Brain microvascular endothelial cell (primary cell): ENCODE measurements at regions not wholly inside any gene's neighbourhood (a gene's known extent, or its start where the extent isn't known, plus 50 kb on each side); places are given as distances from the start of the nearest gene placed in this dataset.

Source experiments
- DNase-seq: peaks from one replicate; pipeline ENCODE4 v3.0.0-alpha.2; 2020
- H3K27ac ChIP-seq: fragments of 250-450 bp; sonication (Bioruptor Pico); 2 replicates; pipeline ENCODE4 v1.5.1; 2020; ENCODE audit warnings: mild to moderate bottlenecking, moderate library complexity
- H3K27me3 ChIP-seq: fragments of 250-450 bp; sonication (Bioruptor Pico); replicated peaks from 2 replicates; pipeline ENCODE4 v1.5.1; 2020; ENCODE audit warnings: mild to moderate bottlenecking
- H3K36me3 ChIP-seq: fragments of 250-450 bp; sonication (Bioruptor Pico); replicated peaks from 2 replicates; pipeline ENCODE4 v1.5.1; 2020; ENCODE audit warnings: mild to moderate bottlenecking
- H3K4me3 ChIP-seq: 2 replicates; pipeline ENCODE4 v1.5.1; 2011; ENCODE audit warnings: low read depth, mild to moderate bottlenecking, control low read depth, low read length, moderate library complexity
- CTCF ChIP-seq: IDR thresholded peaks from 2 replicates; pipeline ENCODE4 v1.5.1; 2011; ENCODE audit warnings: low read depth, mild to moderate bottlenecking, moderate library complexity, low read length, control low read depth, inconsistent platforms; ENCODE audit errors: missing control alignments
- in situ Hi-C: cut with HindIII; loops from 2 replicates; pipeline ENCODE4 v1.10.0; 2017; ENCODE audit warnings: low sequenced_read_pairs, low pct_ligation_motif_present

GRCh38 chr18:37667836-37668235 is 102.2 kb upstream of the CELF4 start:
- H3K27me3 ChIP-seq: no peaks in the 10 kb centered on the region
- no peak overlapping the region for H3K27ac ChIP-seq
- DNase-seq: no peak
- in situ Hi-C loops: no loop called here
- TF ChIP-seq CTCF: no peak
- no peak overlapping the region for H3K4me3 ChIP-seq
- H3K36me3 ChIP-seq: no peaks in the 10 kb centered on the region

DNA sequence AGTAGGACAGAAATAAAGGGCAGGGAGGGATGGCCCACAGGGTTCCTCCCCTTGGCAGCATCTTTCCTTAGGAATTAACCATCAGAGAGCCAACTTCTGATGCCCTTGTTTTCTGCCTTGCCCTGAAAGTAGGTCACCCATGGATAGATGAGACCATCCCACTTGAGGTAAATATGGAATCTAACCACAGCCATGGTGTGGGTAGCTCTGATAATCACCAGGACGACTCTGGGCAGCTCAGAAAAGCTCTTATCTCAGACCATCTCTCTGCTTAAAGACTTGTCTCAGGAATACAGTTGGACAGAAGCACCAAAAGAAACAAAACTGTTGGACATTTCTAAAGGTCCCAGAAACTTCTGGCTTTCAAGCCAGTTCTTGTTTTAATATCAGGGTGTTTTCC is 101.4 kb upstream of the CELF4 start:
- no peak overlapping the region for H3K4me3 ChIP-seq
- DNase-seq: no peak
- in situ Hi-C loops: no loop called here
- TF ChIP-seq CTCF: no peak
- H3K36me3 ChIP-seq: no peaks in the 10 kb centered on the region
- H3K27me3 ChIP-seq: no peaks in the 10 kb centered on the region
- no peak overlapping the region for H3K27ac ChIP-seq

DNA sequence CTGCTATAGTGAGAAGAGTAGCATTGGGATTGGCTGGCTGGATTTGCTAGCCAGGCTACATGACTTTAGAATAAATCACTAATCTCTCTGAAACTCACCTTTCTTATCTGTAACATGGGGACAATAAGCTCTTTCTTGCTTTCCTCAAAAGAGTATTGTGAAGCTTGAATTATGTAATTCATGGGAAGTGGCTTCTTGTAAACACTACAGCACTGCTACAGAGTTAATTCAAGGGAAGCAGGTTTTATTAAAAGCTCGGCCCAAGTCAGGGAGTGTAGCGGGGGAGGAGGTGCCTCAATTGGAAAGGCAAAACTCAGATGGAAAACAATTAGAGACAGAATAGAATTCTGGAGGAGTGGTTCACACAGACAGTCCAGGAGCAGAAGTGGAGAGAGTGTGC is 100.9 kb upstream of the CELF4 start:
- TF ChIP-seq CTCF: no peak
- Histone ChIP-seq H3K27me3 (no peaks in the 10 kb centered on the region), H3K4me3 (no peak overlapping the region), H3K36me3 (no peaks in the 10 kb centered on the region), H3K27ac (no peak overlapping the region)
- no peak for DNase-seq
- in situ Hi-C loops: no loop called here

GRCh38 chr18:37665346-37665745 is 99.7 kb upstream of the CELF4 start:
- H3K27me3 ChIP-seq: no peaks in the 10 kb centered on the region
- no peaks in the 10 kb centered on the region for H3K36me3 ChIP-seq
- DNase-seq: no peak
- TF ChIP-seq CTCF: no peak
- H3K27ac ChIP-seq: no peak overlapping the region
- in situ Hi-C loops: no loop called here
- H3K4me3 ChIP-seq: no peak overlapping the region

GRCh38 chr18:37663446-37663845 is 97.8 kb upstream of the CELF4 start:
- DNase-seq: no peak
- Histone ChIP-seq H3K36me3 (no peaks in the 10 kb centered on the region), H3K27me3 (no peaks in the 10 kb centered on the region), H3K4me3 (no peak overlapping the region), H3K27ac (no peak overlapping the region)
- in situ Hi-C loops: no loop called here
- TF ChIP-seq CTCF: no peak

- H3K27me3 ChIP-seq: no peaks in the 10 kb centered on the region
- no peaks in the 10 kb centered on the region for H3K36me3 ChIP-seq
- H3K27ac ChIP-seq: no peak overlapping the region
- in situ Hi-C loops: no loop called here
- no peak for DNase-seq
- no peak overlapping the region for H3K4me3 ChIP-seq
- TF ChIP-seq CTCF: no peak
Observed at GRCh38 chr18:37662546-37663339, 97.1 kb upstream of the CELF4 start.
